Endothelial cell (in vitro differentiated cells): ENCODE measurements at regions not wholly inside any gene's neighbourhood (a gene's known extent, or its start where the extent isn't known, plus 50 kb on each side); places are given as distances from the start of the nearest gene placed in this dataset.

ENCODE experiments used
- DNase-seq: peaks from one replicate; pipeline ENCODE4 v3.0.0; 2021; ENCODE audit warnings: low spot score
- H3K27ac Mint-ChIP-seq: one replicate; pipeline ENCODE4 v1.8.0; 2021; ENCODE audit warnings: mixed read lengths, inconsistent platforms; ENCODE audit not compliant: unreplicated experiment
- H3K27me3 Mint-ChIP-seq: one replicate; pipeline ENCODE4 v1.8.0; 2021; ENCODE audit warnings: mild to moderate bottlenecking, moderate library complexity, mixed read lengths, inconsistent platforms; ENCODE audit not compliant: unreplicated experiment
- H3K36me3 Mint-ChIP-seq: one replicate; pipeline ENCODE4 v1.8.0; 2021; ENCODE audit warnings: mild to moderate bottlenecking, low read depth, mixed read lengths, inconsistent platforms; ENCODE audit not compliant: unreplicated experiment
- H3K4me1 Mint-ChIP-seq: one replicate; pipeline ENCODE4 v1.8.0; 2021; ENCODE audit warnings: mild to moderate bottlenecking, mixed read lengths, inconsistent platforms; ENCODE audit not compliant: unreplicated experiment
- H3K4me3 Mint-ChIP-seq: one replicate; pipeline ENCODE4 v1.8.0; 2021; ENCODE audit warnings: mild to moderate bottlenecking, mixed read lengths, inconsistent platforms; ENCODE audit not compliant: unreplicated experiment
- H3K9me3 Mint-ChIP-seq: one replicate; pipeline ENCODE4 v1.8.0; 2021; ENCODE audit warnings: mixed read lengths, inconsistent platforms; ENCODE audit not compliant: unreplicated experiment
- CTCF ChIP-seq: fragments of 200-600 bp; sonication (generic); IDR thresholded peaks from one replicate; pipeline ENCODE4 v1.5.0; 2021; ENCODE audit warnings: antibody characterized with exemption; ENCODE audit not compliant: unreplicated experiment

- H3K36me3 Mint-ChIP-seq, result no peaks in the 10 kb centered on the region
- no peaks in the 10 kb centered on the region for H3K27me3 Mint-ChIP-seq
- no peak overlapping the region for H3K4me3 Mint-ChIP-seq
- H3K4me1 Mint-ChIP-seq, result no peaks in the 10 kb centered on the region
- H3K27ac Mint-ChIP-seq, result no peak overlapping the region
- H3K9me3 Mint-ChIP-seq, result no peaks in the 10 kb centered on the region
- no peak for TF ChIP-seq CTCF
- no peak for DNase-seq
These were observed 182.7 kb downstream of the C7orf25 start for GRCh38 chr7:42729053-42729765.

GRCh38 chr7:42727451-42727850, 184.4 kb downstream of the C7orf25 start:
- TF ChIP-seq CTCF, result no peak
- no peaks in the 10 kb centered on the region for H3K9me3 Mint-ChIP-seq
- no peaks in the 10 kb centered on the region for H3K36me3 Mint-ChIP-seq
- no peak overlapping the region for H3K27ac Mint-ChIP-seq
- no peak for DNase-seq
- no peaks in the 10 kb centered on the region for H3K4me1 Mint-ChIP-seq
- H3K4me3 Mint-ChIP-seq, result no peak overlapping the region
- no peaks in the 10 kb centered on the region for H3K27me3 Mint-ChIP-seq

- no peak overlapping the region for H3K27ac Mint-ChIP-seq
- no peaks in the 10 kb centered on the region for H3K4me1 Mint-ChIP-seq
These were observed 185.6 kb downstream of the C7orf25 start for GRCh38 chr7:42726066-42726785.

GRCh38 chr7:42722716-42723115, 189.2 kb downstream of the C7orf25 start:
- Mint-ChIP-seq H3K4me3 (no peak overlapping the region), H3K4me1 (no peaks in the 10 kb centered on the region), H3K27me3 (no peaks in the 10 kb centered on the region), H3K9me3 (no peaks in the 10 kb centered on the region), H3K36me3 (no peaks in the 10 kb centered on the region), H3K27ac (no peak overlapping the region)
- TF ChIP-seq CTCF, result no peak
- DNase-seq, result no peak

More at GRCh38 chr7:42726066-42726785, 185.6 kb downstream of the C7orf25 start:
- no peaks in the 10 kb centered on the region for H3K36me3 Mint-ChIP-seq
- TF ChIP-seq CTCF, result no peak
- no peaks in the 10 kb centered on the region for H3K9me3 Mint-ChIP-seq
- no peak overlapping the region for H3K4me3 Mint-ChIP-seq
- DNase-seq, result no peak
- no peaks in the 10 kb centered on the region for H3K27me3 Mint-ChIP-seq

- H3K4me3 Mint-ChIP-seq, result no peak overlapping the region
- no peak for TF ChIP-seq CTCF
- no peak for DNase-seq
These were observed 189.7 kb downstream of the C7orf25 start for GRCh38 chr7:42722198-42722597.

More at GRCh38 chr7:42722198-42722597, 189.7 kb downstream of the C7orf25 start:
- Mint-ChIP-seq H3K27me3 (no peaks in the 10 kb centered on the region), H3K4me1 (no peaks in the 10 kb centered on the region), H3K9me3 (no peaks in the 10 kb centered on the region), H3K36me3 (no peaks in the 10 kb centered on the region), H3K27ac (no peak overlapping the region)
